Left lung (tissue), 4 donors: ENCODE measurements at regions not wholly inside any gene's neighbourhood (a gene's known extent, or its start where the extent isn't known, plus 50 kb on each side); places are given as distances from the start of the nearest gene placed in this dataset.

Experiments
- ATAC-seq: fragments of 200-7000 bp; cut with Tn5 transposase; one replicate; pipeline ENCODE4 v1.9.1; 2020; ENCODE audit warnings: moderate library complexity
- DNase-seq, 4 donors: peaks; one replicate each; pipeline ENCODE4 v3.0.0-alpha.2; 2013 to 2020
- H3K27ac ChIP-seq, 2 donors: fragments of 200-600 bp; sonication (generic) in 1 of 2; one replicate each; pipeline versions ENCODE4 v1.5.0 to v1.8.0; 2020 to 2021
- H3K27me3 ChIP-seq, 2 donors: fragments of 200-600 bp; sonication (generic) in 1 of 2; one replicate each; pipeline versions ENCODE4 v1.5.0 to v1.8.0; 2020 to 2021
- H3K36me3 ChIP-seq, 2 donors: fragments of 200-600 bp; sonication (generic) in 1 of 2; one replicate each; pipeline versions ENCODE4 v1.5.0 to v1.8.0; 2020 to 2021
- H3K4me1 ChIP-seq, 2 donors: fragments of 200-600 bp; one replicate each; pipeline ENCODE4 v1.8.0; 2021
- H3K4me3 ChIP-seq, 2 donors: fragments of 200-600 bp; sonication (generic) in 1 of 2; one replicate each; pipeline versions ENCODE4 v1.5.0 to v1.8.0; 2020 to 2021; ENCODE audit warnings: mild to moderate bottlenecking in 1 of 2
- H3K9me3 ChIP-seq, 2 donors: fragments of 200-600 bp; sonication (generic) in 1 of 2; one replicate each; pipeline versions ENCODE4 v1.5.0 to v1.8.0; 2020 to 2021
- intact Hi-C, 2 donors: fragments of 100-400 bp; cut with DNase I; formaldehyde crosslinking; loops; one replicate each; pipeline versions ENCODE4 v1.11.2 to v1.14.2; 2022
- TF ChIP-seq, protein P1 (sequence below), 2 donors: fragments of 200-600 bp; sonication (generic) in 1 of 2; IDR thresholded peaks; one replicate each; pipeline versions ENCODE4 v1.5.0 to v1.8.0; 2021; ENCODE audit warnings: antibody characterized with exemption in 2 of 2
- donor health status: DM: no; HTN: yes; CAD: no.
- donor health status: DM: no; HTN: no; CAD: no.

DNA sequence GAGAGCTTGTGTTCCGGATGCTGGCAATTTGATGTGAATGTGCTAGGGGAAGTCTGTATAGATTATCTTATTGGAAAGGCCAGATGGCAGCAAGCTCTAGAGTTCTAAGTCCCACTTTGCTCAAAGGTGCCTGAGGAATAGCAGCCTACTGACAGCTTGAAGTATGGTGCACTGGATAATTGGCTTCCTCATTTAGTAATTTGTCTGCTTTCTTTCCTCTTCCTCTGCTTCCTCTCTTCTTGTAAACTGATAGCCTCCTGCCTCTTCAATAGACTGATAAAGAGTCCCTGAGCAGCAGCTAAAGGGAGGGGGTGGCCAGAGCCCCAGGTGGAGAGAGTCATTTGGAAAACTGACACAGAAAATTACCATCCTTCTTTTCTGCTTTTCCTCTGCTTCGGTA is 177.3 kb downstream of the FGF1 start:
- intact Hi-C loops, result no loop called here
- H3K27ac ChIP-seq, result peak overlapping the region; percentile 26 to 51
- H3K36me3 ChIP-seq, result no peaks in the 10 kb centered on the region
- ATAC-seq (peak; percentile 5), DNase-seq (no peak)
- no peaks in the 10 kb centered on the region for H3K27me3 ChIP-seq
- H3K9me3 ChIP-seq, result no peaks in the 10 kb centered on the region
- no peak overlapping the region for H3K4me3 ChIP-seq
- TF ChIP-seq, protein P1, sequence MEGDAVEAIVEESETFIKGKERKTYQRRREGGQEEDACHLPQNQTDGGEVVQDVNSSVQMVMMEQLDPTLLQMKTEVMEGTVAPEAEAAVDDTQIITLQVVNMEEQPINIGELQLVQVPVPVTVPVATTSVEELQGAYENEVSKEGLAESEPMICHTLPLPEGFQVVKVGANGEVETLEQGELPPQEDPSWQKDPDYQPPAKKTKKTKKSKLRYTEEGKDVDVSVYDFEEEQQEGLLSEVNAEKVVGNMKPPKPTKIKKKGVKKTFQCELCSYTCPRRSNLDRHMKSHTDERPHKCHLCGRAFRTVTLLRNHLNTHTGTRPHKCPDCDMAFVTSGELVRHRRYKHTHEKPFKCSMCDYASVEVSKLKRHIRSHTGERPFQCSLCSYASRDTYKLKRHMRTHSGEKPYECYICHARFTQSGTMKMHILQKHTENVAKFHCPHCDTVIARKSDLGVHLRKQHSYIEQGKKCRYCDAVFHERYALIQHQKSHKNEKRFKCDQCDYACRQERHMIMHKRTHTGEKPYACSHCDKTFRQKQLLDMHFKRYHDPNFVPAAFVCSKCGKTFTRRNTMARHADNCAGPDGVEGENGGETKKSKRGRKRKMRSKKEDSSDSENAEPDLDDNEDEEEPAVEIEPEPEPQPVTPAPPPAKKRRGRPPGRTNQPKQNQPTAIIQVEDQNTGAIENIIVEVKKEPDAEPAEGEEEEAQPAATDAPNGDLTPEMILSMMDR (IDR thresholded peaks at IDR 0.05), result no peak
- peaks cover 0 to 10% of the 10 kb centered on the region in 2 donors for H3K4me1 ChIP-seq

DNA sequence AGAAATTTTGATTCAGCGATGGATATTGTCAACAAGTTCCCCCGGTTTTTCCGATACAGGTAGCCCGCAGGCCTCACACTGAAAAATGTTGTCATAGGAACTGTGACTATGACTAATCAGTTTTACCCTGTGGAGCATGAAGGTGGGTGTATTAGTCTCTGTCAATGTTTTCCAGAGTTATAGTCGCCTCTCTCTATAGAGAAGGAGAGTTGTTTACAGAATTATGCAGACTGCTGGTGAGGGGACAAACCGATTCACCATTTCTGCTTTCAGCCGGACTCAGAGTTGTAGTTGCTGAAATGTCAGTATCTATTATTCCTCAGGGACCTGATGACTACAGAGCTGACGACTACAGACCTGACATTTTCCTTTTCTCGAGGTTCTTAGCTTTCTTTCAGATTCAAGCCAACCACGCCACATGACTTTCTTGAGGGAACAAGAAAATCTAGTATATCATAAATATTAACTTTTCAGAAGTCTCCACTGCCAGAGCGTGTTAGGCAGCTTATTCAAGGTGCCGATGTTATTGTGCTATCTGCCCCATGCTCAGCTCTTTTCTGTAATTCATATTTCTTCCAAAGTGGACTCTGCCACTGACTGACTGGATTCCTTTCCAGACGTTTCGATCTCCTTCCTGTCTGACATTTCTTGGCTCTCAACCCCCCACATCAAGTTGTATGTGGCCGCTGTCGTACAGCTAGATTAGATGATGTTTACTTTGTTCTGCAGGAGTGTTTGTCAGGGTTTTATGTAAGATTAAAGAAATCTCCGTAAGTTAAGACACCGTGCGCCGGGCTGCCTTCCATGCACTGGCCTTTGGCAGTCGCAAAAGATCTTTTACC is 178.1 kb downstream of the FGF1 start:
- intact Hi-C loops, result no loop called here
- Histone ChIP-seq H3K4me1 (peaks cover 0 to 10% of the 10 kb centered on the region in 2 donors), H3K36me3 (no peaks in the 10 kb centered on the region), H3K27ac (peak overlapping the region; percentile 26 to 51), H3K4me3 (no peak overlapping the region), H3K27me3 (no peaks in the 10 kb centered on the region), H3K9me3 (no peaks in the 10 kb centered on the region)
- DNase-seq, result peak in 2 of 4 donors; percentile 35 to 62
- TF ChIP-seq, protein P1 (IDR thresholded peaks at IDR 0.05), result no peak
- ATAC-seq, result peak; percentile 81

DNA sequence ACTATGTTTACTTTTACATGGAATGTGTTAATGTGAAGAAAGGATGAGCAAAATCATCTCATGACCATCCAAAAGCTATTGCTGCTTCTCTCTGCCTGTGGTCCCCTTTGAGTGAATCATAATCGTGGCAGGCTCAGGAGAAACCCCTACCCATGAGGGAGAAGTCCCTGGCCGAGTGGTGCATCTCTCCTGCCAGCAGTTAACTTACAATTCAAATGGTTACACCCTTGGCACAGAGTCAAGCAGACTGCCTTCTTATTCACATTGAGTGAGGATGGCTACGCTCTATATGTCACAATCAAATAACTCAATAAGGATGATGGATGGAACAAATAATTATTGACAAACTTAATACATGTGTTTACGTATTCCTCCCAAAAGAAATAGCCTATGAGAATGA is 179.1 kb downstream of the FGF1 start:
- Histone ChIP-seq H3K36me3 (no peaks in the 10 kb centered on the region), H3K27me3 (no peaks in the 10 kb centered on the region), H3K27ac (no peak overlapping the region), H3K4me3 (no peak overlapping the region), H3K4me1 (peaks cover 0 to 6% of the 10 kb centered on the region in 2 donors), H3K9me3 (no peaks in the 10 kb centered on the region)
- DNase-seq (no peak), ATAC-seq (no peak)
- TF ChIP-seq, protein P1 (IDR thresholded peaks at IDR 0.05), result no peak
- intact Hi-C loops, result no loop called here

DNA sequence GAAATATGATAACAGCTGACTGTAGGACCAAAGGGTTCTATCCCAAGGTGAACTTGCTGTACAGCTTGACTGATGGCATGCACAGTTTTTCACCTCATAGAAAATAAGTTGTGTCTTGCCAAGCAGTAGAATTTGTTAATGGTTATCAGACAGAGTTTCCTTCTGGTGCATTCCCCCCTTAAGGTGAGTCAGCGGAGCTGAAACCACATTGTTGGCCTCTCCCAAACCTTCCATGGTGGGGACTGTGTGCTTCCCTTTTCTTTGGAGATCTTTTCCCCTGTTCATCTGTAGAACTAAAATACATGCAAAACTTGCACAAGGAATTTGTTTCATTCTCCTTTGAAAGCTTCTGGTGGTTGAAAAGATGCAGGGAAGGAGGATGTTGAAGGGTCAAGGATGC is 179.8 kb downstream of the FGF1 start:
- H3K4me3 ChIP-seq, result no peak overlapping the region
- DNase-seq, result no peak
- TF ChIP-seq, protein P1 (IDR thresholded peaks at IDR 0.05), result no peak
- no peaks in the 10 kb centered on the region for H3K27me3 ChIP-seq
- H3K36me3 ChIP-seq, result no peaks in the 10 kb centered on the region
- peaks cover 0 to 6% of the 10 kb centered on the region in 2 donors for H3K4me1 ChIP-seq
- no peaks in the 10 kb centered on the region for H3K9me3 ChIP-seq
- intact Hi-C loops, result no loop called here
- no peak for ATAC-seq
- no peak overlapping the region for H3K27ac ChIP-seq

DNA sequence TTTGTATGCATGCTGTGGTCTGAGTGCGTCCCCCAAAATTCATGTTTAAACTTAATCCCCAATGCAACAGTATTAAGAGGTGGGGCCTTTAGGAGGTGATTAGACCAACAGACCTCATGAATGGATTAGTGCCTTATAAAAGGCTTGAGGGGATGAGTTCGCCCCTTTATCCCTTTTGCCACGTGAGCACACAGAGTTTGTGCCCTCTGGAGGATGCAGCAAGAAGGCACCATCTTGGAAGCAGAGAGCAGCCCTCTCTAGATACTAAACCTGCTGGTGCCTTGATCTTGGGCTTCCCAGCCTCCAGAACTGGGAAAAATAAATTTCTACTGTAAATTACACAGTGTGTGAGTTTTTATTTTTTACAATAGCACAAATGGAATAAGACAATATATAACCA is 177.1 kb upstream of the SPRY4 start:
- H3K36me3 ChIP-seq, result no peaks in the 10 kb centered on the region
- no peaks in the 10 kb centered on the region for H3K4me1 ChIP-seq
- ATAC-seq (no peak), DNase-seq (no peak)
- no peaks in the 10 kb centered on the region for H3K27me3 ChIP-seq
- H3K4me3 ChIP-seq, result no peak overlapping the region
- H3K27ac ChIP-seq, result no peak overlapping the region
- H3K9me3 ChIP-seq, result no peaks in the 10 kb centered on the region
- TF ChIP-seq, protein P1 (IDR thresholded peaks at IDR 0.05), result no peak
- intact Hi-C loops, result no loop called here
